ENCODE measurements at regions not wholly inside any gene's neighbourhood (a gene's known extent, or its start where the extent isn't known, plus 50 kb on each side); places are given as distances from the start of the nearest gene placed in this dataset.

DNA sequence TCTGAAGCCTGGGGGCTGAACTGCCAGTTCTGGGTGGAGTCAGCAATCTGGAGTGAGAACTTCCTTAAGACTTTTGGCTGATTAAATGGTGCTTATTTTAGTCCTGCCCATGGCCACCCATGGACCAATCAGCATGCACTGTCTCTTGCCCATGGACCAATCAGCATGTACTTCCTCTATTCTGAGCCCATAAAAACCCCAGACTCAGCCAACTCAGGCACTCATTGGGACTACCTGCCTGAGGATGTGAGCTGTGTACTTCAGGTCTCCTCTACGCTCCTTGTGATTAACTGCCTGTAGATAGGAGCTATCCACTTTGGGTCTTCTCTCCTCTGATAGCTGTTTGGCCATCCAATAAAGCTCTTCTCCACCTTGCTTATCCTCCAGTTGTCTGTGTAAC is 342.3 kb upstream of the CCDC179 start:
- TF ChIP-seq POLR2A (IDR thresholded peaks at IDR 0.05) (no peak), CTCF (IDR thresholded peaks at IDR 0.05) (no peak)
